ENCODE measurements at regions not wholly inside any gene's neighbourhood (a gene's known extent, or its start where the extent isn't known, plus 50 kb on each side); places are given as distances from the start of the nearest gene placed in this dataset.

GRCh38 chr14:21882226-21882625 is 208.6 kb upstream of the OR4E1 start:
- ChIA-PET POLR2A (no interaction called here), CTCF (no interaction called here)
- no peak for TF ChIP-seq CTCF (IDR thresholded peaks at IDR 0.05; ENCODE audit: low read depth, low read length)
- no peaks in the 10 kb centered on the region for H3K27me3 ChIP-seq (ENCODE audit: control insufficient read depth, insufficient read depth, low read length)
- H3K9me3 ChIP-seq (ENCODE audit: control insufficient read depth, insufficient read depth, low read length), result no peaks in the 10 kb centered on the region
- no peak for DNase-seq (ENCODE audit: low read depth, low spot score)
- H3K27ac ChIP-seq (ENCODE audit: low read depth, low read length), result no peak overlapping the region
- H3K4me3 ChIP-seq (ENCODE audit: low read depth, low read length), result no peak overlapping the region

GRCh38 chr14:21880918-21881317 is 207.3 kb upstream of the OR4E1 start:
- H3K27ac ChIP-seq (ENCODE audit: low read depth, low read length), result no peak overlapping the region
- no peak for DNase-seq (ENCODE audit: low read depth, low spot score)
- H3K4me3 ChIP-seq (ENCODE audit: low read depth, low read length), result no peak overlapping the region
- no peaks in the 10 kb centered on the region for H3K27me3 ChIP-seq (ENCODE audit: control insufficient read depth, insufficient read depth, low read length)
- H3K9me3 ChIP-seq (ENCODE audit: control insufficient read depth, insufficient read depth, low read length), result no peaks in the 10 kb centered on the region
- CTCF ChIA-PET, result no interaction called here
- no peak for TF ChIP-seq CTCF (IDR thresholded peaks at IDR 0.05; ENCODE audit: low read depth, low read length)
- POLR2A ChIA-PET, result no interaction called here

- no peak for DNase-seq (ENCODE audit: low read depth, low spot score)
- CTCF ChIA-PET, result no interaction called here
Observed at GRCh38 chr14:21875791-21876190, 202.2 kb upstream of the OR4E1 start.

GRCh38 chr14:21874946-21875345 is 201.3 kb upstream of the OR4E1 start:
- no peak overlapping the region for H3K4me3 ChIP-seq (ENCODE audit: low read depth, low read length)
- ChIA-PET POLR2A (no interaction called here), CTCF (no interaction called here)
- no peak for DNase-seq (ENCODE audit: low read depth, low spot score)
- no peak overlapping the region for H3K27ac ChIP-seq (ENCODE audit: low read depth, low read length)
- no peaks in the 10 kb centered on the region for H3K9me3 ChIP-seq (ENCODE audit: control insufficient read depth, insufficient read depth, low read length)
- TF ChIP-seq CTCF (IDR thresholded peaks at IDR 0.05; ENCODE audit: low read depth, low read length), result no peak
- H3K27me3 ChIP-seq (ENCODE audit: control insufficient read depth, insufficient read depth, low read length), result no peaks in the 10 kb centered on the region

More at GRCh38 chr14:21875791-21876190, 202.2 kb upstream of the OR4E1 start:
- POLR2A ChIA-PET, result no interaction called here
- no peaks in the 10 kb centered on the region for H3K27me3 ChIP-seq (ENCODE audit: control insufficient read depth, insufficient read depth, low read length)
- no peak for TF ChIP-seq CTCF (IDR thresholded peaks at IDR 0.05; ENCODE audit: low read depth, low read length)
- no peaks in the 10 kb centered on the region for H3K9me3 ChIP-seq (ENCODE audit: control insufficient read depth, insufficient read depth, low read length)
- no peak overlapping the region for H3K27ac ChIP-seq (ENCODE audit: low read depth, low read length)
- no peak overlapping the region for H3K4me3 ChIP-seq (ENCODE audit: low read depth, low read length)

- no peak for DNase-seq (ENCODE audit: low read depth, low spot score)
- TF ChIP-seq CTCF (IDR thresholded peaks at IDR 0.05; ENCODE audit: low read depth, low read length), result no peak
- POLR2A ChIA-PET, result no interaction called here
- Histone ChIP-seq H3K4me3 (ENCODE audit: low read depth, low read length) (no peak overlapping the region), H3K27me3 (ENCODE audit: control insufficient read depth, insufficient read depth, low read length) (no peaks in the 10 kb centered on the region), H3K27ac (ENCODE audit: low read depth, low read length) (no peak overlapping the region), H3K9me3 (ENCODE audit: control insufficient read depth, insufficient read depth, low read length) (no peaks in the 10 kb centered on the region)
- CTCF ChIA-PET, result no interaction called here
Observed at GRCh38 chr14:21874167-21874566, 200.5 kb upstream of the OR4E1 start.
